BJ (cell line): ENCODE measurements at regions not wholly inside any gene's neighbourhood (a gene's known extent, or its start where the extent isn't known, plus 50 kb on each side); places are given as distances from the start of the nearest gene placed in this dataset.

ENCODE experiments used
- CTCF ChIA-PET: fragments of 350-600 bp; formaldehyde crosslinking; extraction: SDS; loops from one replicate; lab custom pipeline; 2021; ENCODE audit warnings: antibody characterized with exemption, inconsistent platforms; lab: Yijun Ruan, JAX
- POLR2A ChIA-PET: fragments of 300-600 bp; sonication (Branson Sonifier 250); formaldehyde crosslinking; extraction: SDS; loops from one replicate; lab custom pipeline; 2021; ENCODE audit warnings: antibody characterized with exemption; lab: Charles Lee
- DNase-seq: peaks from one replicate; pipeline ENCODE4 v3.0.0-alpha.2; 2011; ENCODE audit warnings: low read depth
- H3K27me3 ChIP-seq: 2 replicates; pipeline ENCODE4 v1.6.0; 2011; ENCODE audit warnings: low read length; ENCODE audit not compliant: control insufficient read depth, insufficient read depth
- H3K36me3 ChIP-seq: 2 replicates; pipeline ENCODE4 v1.5.1; 2011; ENCODE audit warnings: low read length; ENCODE audit not compliant: control insufficient read depth, insufficient read depth
- H3K4me3 ChIP-seq: 2 replicates; pipeline ENCODE4 v1.5.1; 2011; ENCODE audit warnings: low read depth, mild to moderate bottlenecking, control low read depth, low read length
- TF ChIP-seq, protein P1 (sequence below): IDR thresholded peaks from 2 replicates; pipeline ENCODE4 v1.5.1; 2011; ENCODE audit warnings: low read depth, mild to moderate bottlenecking, control low read depth, inconsistent platforms, low read length, moderate library complexity; ENCODE audit not compliant: insufficient read depth

DNA sequence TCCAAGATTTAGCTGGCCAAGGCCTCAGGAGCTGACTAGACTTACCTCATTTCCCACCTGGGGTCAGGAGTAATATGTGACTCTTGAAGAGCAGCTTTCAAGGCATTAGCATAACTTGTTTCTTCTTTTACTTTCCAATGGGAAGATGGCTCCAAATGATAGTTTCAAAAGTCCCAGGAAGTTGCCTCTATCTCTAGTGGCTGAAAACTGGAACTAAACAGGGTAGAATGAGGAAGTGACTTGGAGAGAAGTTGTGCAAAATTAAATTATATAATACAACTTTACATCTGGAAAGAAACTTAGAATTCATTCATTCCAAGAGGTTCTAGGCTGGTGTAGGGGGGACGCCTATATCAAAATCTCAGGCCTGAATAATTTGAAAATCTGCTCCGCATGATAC, 250.1 kb upstream of the FMN2 start:
- POLR2A ChIA-PET: no interaction called here
- TF ChIP-seq, protein P1, sequence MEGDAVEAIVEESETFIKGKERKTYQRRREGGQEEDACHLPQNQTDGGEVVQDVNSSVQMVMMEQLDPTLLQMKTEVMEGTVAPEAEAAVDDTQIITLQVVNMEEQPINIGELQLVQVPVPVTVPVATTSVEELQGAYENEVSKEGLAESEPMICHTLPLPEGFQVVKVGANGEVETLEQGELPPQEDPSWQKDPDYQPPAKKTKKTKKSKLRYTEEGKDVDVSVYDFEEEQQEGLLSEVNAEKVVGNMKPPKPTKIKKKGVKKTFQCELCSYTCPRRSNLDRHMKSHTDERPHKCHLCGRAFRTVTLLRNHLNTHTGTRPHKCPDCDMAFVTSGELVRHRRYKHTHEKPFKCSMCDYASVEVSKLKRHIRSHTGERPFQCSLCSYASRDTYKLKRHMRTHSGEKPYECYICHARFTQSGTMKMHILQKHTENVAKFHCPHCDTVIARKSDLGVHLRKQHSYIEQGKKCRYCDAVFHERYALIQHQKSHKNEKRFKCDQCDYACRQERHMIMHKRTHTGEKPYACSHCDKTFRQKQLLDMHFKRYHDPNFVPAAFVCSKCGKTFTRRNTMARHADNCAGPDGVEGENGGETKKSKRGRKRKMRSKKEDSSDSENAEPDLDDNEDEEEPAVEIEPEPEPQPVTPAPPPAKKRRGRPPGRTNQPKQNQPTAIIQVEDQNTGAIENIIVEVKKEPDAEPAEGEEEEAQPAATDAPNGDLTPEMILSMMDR: no peak

DNA sequence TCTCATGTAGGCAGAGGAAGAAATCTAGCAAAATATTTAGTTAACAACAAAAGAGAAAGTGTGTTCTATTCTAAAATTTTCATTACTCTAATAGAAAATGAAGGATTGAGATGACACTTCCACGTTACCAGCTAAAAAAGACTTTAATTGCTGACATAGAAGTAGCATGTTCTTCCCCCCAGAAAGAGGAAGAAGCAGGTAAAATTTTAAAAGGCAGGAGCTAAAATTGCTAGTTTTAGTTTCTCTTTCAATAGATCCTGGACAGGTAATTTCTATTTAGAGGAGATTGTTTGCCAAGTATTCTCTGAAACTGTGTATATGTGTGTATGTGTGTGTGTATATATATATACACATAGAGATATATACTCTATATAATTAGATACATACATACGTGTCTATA, 248.1 kb upstream of the FMN2 start:
- CTCF ChIA-PET: interaction anchor here (0.6 kb wide), 1 partner anchor 848 kb away, joined by 3 read pairs; no protein-coding TSS in a partner anchor
- POLR2A ChIA-PET: no interaction called here
- TF ChIP-seq, protein P1: no peak
- Histone ChIP-seq H3K27me3 (no peaks in the 10 kb centered on the region), H3K4me3 (no peak overlapping the region), H3K36me3 (no peaks in the 10 kb centered on the region)
- no peak for DNase-seq

More for the DNA sequence above, 250.1 kb upstream of the FMN2 start:
- CTCF ChIA-PET: no interaction called here
- no peak for DNase-seq
- Histone ChIP-seq H3K36me3 (no peaks in the 10 kb centered on the region), H3K27me3 (no peaks in the 10 kb centered on the region), H3K4me3 (no peak overlapping the region)

GRCh38 chr1:239844833-239845232, 246.8 kb upstream of the FMN2 start:
- no peaks in the 10 kb centered on the region for H3K27me3 ChIP-seq
- POLR2A ChIA-PET: no interaction called here
- CTCF ChIA-PET: no interaction called here
- no peak overlapping the region for H3K4me3 ChIP-seq
- no peaks in the 10 kb centered on the region for H3K36me3 ChIP-seq
- TF ChIP-seq, protein P1: no peak
- no peak for DNase-seq

GRCh38 chr1:239854922-239855321, 236.8 kb upstream of the FMN2 start:
- no peak for DNase-seq
- ChIA-PET CTCF (no interaction called here), POLR2A (no interaction called here)
- TF ChIP-seq, protein P1: no peak
- no peak overlapping the region for H3K4me3 ChIP-seq
- no peaks in the 10 kb centered on the region for H3K36me3 ChIP-seq
- no peaks in the 10 kb centered on the region for H3K27me3 ChIP-seq

- POLR2A ChIA-PET: no interaction called here
- no peaks in the 10 kb centered on the region for H3K27me3 ChIP-seq
- CTCF ChIA-PET: no interaction called here
- no peaks in the 10 kb centered on the region for H3K36me3 ChIP-seq
- no peak overlapping the region for H3K4me3 ChIP-seq
- no peak for DNase-seq
- TF ChIP-seq, protein P1: no peak
Measured at GRCh38 chr1:239856067-239856466, 235.6 kb upstream of the FMN2 start.
